GM23338 (cell line): ENCODE measurements at regions not wholly inside any gene's neighbourhood (a gene's known extent, or its start where the extent isn't known, plus 50 kb on each side); places are given as distances from the start of the nearest gene placed in this dataset.

ENCODE experiments used
- ATAC-seq: fragments of 200-7000 bp; cut with Tn5 transposase; 3 replicates; pipeline ENCODE4 v1.9.1; 2020
- DNase-seq: peaks from one replicate; pipeline ENCODE4 v3.0.0-alpha.2; 2015; ENCODE audit warnings: low spot score
- H2AFZ ChIP-seq: fragments of 200-600 bp; sonication (generic); 2 replicates; pipeline ENCODE4 v1.8.0; 2016; ENCODE audit warnings: antibody characterized with exemption, mild to moderate bottlenecking, moderate library complexity
- H3F3A ChIP-seq: fragments of 200-600 bp; sonication (generic); replicated peaks from 2 replicates; pipeline ENCODE4 v1.8.0; 2017; ENCODE audit warnings: antibody characterized with exemption, mixed run types, low read depth
- H3K27ac ChIP-seq: fragments of 200-600 bp; sonication (generic); 2 replicates; pipeline ENCODE4 v1.6.1; 2016; ENCODE audit warnings: low read depth
- H3K27me3 ChIP-seq: fragments of 200-600 bp; sonication (generic); 2 replicates; pipeline ENCODE4 v1.8.0; 2016; ENCODE audit warnings: mild to moderate bottlenecking, mixed run types, moderate library complexity; ENCODE audit not compliant: insufficient read depth
- H3K36me3 ChIP-seq: fragments of 200-600 bp; sonication (generic); 2 replicates; pipeline ENCODE4 v1.8.0; 2016; ENCODE audit warnings: mild to moderate bottlenecking; ENCODE audit not compliant: insufficient read depth
- H3K4me1 ChIP-seq: fragments of 200-600 bp; sonication (generic); 2 replicates; pipeline ENCODE4 v1.8.0; 2016; ENCODE audit warnings: mild to moderate bottlenecking, moderate library complexity; ENCODE audit not compliant: insufficient read depth
- H3K4me2 ChIP-seq: fragments of 200-600 bp; sonication (generic); 2 replicates; pipeline ENCODE4 v1.7.1; 2017; ENCODE audit warnings: mixed run types
- H3K4me3 ChIP-seq: fragments of 200-600 bp; sonication (generic); 2 replicates; pipeline ENCODE4 v1.6.1; 2016; ENCODE audit warnings: mixed run types
- H3K79me2 ChIP-seq: fragments of 200-600 bp; sonication (generic); replicated peaks from 2 replicates; pipeline ENCODE4 v1.8.0; 2017; ENCODE audit warnings: mild to moderate bottlenecking; ENCODE audit not compliant: insufficient read depth
- H3K9me2 ChIP-seq: fragments of 200-600 bp; sonication (generic); 2 replicates; pipeline ENCODE4 v1.8.0; 2017; ENCODE audit not compliant: insufficient read depth
- H4K20me1 ChIP-seq: fragments of 200-600 bp; sonication (generic); replicated peaks from 2 replicates; pipeline ENCODE4 v1.8.0; 2017; ENCODE audit warnings: mild to moderate bottlenecking; ENCODE audit not compliant: insufficient read depth
- H3K27ac Mint-ChIP-seq: 2 replicates; pipeline ENCODE4 v1.8.0; 2020; ENCODE audit warnings: inconsistent platforms, mild to moderate bottlenecking, moderate library complexity, mixed read lengths
- H3K27me3 Mint-ChIP-seq: 3 replicates; pipeline ENCODE4 v1.8.0; 2022; ENCODE audit warnings: low read depth, mild to moderate bottlenecking, moderate library complexity, mixed read lengths, inconsistent platforms; ENCODE audit not compliant: insufficient read depth, poor library complexity
- H3K36me3 Mint-ChIP-seq: 3 replicates; pipeline ENCODE4 v1.8.0; 2021; ENCODE audit warnings: low read depth, mild to moderate bottlenecking, inconsistent platforms, moderate library complexity, mixed read lengths
- H3K4me1 Mint-ChIP-seq: 3 replicates; pipeline ENCODE4 v1.8.0; 2020; ENCODE audit warnings: mild to moderate bottlenecking, inconsistent platforms, mixed read lengths
- H3K4me3 Mint-ChIP-seq: 3 replicates; pipeline ENCODE4 v1.8.0; 2021; ENCODE audit warnings: moderate library complexity, mild to moderate bottlenecking, inconsistent platforms, mixed read lengths
- H3K9me3 Mint-ChIP-seq: 3 replicates; pipeline ENCODE4 v1.8.0; 2020; ENCODE audit warnings: moderate library complexity, mild to moderate bottlenecking, inconsistent platforms, mixed read lengths
- EZH2 ChIP-seq: fragments of 200-600 bp; sonication (generic); IDR thresholded peaks from one replicate; pipeline ENCODE4 v1.8.0; 2017; ENCODE audit warnings: antibody characterized with exemption, mild to moderate bottlenecking, low read depth; ENCODE audit not compliant: unreplicated experiment
- STAT1 ChIP-seq: IDR thresholded peaks from one replicate; pipeline ENCODE4 v1.6.1; 2016; ENCODE audit warnings: antibody characterized with exemption; ENCODE audit not compliant: unreplicated experiment
- TF ChIP-seq, protein P1 (sequence below): fragments of 250-450 bp; sonication (Bioruptor Pico); IDR thresholded peaks from 2 replicates; pipeline ENCODE4 v1.5.0; 2020; ENCODE audit warnings: mild to moderate bottlenecking, moderate library complexity
- TF ChIP-seq, protein P2 (sequence below): IDR thresholded peaks from one replicate; pipeline ENCODE4 v1.6.1; 2018; ENCODE audit warnings: antibody characterized with exemption; ENCODE audit not compliant: unreplicated experiment

DNA sequence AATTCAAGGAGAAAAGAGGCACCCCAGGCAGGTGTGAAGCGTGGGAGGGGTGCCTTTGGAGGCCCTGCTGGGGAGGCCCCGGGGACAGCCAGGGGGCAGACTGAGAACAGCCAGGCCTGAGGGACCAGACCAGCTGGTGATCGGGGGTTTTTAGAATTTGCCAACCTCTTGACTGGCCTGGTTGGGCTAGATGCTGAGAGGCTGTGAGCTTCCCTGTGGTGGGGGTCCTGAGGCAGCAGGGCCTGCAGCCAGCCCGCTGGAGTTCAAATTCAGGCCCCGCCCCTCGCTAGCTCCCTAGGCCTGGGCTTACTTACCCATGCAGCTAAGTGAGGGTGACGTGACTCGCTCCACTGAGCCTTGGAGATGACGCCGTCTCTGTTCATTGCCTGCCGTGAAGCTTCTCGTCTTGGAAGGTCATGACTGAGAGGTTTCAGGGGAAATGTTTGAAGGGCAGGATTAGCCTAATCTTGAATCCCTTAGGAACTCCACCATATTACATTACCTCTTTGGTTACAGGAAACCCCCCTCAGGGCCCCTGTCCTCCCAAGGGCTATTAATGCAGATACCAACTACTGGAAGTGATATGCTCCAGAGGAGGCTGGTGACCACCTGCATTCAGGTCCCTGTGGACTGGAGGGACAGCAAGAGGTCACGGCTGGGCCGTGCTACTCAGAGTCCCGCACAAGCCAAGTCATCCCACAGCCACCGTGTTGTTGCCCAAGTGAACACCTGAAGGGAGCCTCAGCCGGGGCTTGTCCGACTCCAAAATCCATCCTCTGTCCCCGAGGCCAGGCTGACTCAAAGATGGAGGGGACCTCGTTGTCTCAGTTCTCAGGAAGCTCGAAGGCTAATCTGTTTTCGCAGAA lies 73.9 kb upstream of the DUSP22 start:
- H3K9me3 Mint-ChIP-seq: peaks cover 20% of the 10 kb centered on the region
- H3K4me1 Mint-ChIP-seq: peaks cover 23% of the 10 kb centered on the region
- H3K36me3 Mint-ChIP-seq: peaks cover 10% of the 10 kb centered on the region
- no peak for TF ChIP-seq STAT1
- TF ChIP-seq, protein P1, sequence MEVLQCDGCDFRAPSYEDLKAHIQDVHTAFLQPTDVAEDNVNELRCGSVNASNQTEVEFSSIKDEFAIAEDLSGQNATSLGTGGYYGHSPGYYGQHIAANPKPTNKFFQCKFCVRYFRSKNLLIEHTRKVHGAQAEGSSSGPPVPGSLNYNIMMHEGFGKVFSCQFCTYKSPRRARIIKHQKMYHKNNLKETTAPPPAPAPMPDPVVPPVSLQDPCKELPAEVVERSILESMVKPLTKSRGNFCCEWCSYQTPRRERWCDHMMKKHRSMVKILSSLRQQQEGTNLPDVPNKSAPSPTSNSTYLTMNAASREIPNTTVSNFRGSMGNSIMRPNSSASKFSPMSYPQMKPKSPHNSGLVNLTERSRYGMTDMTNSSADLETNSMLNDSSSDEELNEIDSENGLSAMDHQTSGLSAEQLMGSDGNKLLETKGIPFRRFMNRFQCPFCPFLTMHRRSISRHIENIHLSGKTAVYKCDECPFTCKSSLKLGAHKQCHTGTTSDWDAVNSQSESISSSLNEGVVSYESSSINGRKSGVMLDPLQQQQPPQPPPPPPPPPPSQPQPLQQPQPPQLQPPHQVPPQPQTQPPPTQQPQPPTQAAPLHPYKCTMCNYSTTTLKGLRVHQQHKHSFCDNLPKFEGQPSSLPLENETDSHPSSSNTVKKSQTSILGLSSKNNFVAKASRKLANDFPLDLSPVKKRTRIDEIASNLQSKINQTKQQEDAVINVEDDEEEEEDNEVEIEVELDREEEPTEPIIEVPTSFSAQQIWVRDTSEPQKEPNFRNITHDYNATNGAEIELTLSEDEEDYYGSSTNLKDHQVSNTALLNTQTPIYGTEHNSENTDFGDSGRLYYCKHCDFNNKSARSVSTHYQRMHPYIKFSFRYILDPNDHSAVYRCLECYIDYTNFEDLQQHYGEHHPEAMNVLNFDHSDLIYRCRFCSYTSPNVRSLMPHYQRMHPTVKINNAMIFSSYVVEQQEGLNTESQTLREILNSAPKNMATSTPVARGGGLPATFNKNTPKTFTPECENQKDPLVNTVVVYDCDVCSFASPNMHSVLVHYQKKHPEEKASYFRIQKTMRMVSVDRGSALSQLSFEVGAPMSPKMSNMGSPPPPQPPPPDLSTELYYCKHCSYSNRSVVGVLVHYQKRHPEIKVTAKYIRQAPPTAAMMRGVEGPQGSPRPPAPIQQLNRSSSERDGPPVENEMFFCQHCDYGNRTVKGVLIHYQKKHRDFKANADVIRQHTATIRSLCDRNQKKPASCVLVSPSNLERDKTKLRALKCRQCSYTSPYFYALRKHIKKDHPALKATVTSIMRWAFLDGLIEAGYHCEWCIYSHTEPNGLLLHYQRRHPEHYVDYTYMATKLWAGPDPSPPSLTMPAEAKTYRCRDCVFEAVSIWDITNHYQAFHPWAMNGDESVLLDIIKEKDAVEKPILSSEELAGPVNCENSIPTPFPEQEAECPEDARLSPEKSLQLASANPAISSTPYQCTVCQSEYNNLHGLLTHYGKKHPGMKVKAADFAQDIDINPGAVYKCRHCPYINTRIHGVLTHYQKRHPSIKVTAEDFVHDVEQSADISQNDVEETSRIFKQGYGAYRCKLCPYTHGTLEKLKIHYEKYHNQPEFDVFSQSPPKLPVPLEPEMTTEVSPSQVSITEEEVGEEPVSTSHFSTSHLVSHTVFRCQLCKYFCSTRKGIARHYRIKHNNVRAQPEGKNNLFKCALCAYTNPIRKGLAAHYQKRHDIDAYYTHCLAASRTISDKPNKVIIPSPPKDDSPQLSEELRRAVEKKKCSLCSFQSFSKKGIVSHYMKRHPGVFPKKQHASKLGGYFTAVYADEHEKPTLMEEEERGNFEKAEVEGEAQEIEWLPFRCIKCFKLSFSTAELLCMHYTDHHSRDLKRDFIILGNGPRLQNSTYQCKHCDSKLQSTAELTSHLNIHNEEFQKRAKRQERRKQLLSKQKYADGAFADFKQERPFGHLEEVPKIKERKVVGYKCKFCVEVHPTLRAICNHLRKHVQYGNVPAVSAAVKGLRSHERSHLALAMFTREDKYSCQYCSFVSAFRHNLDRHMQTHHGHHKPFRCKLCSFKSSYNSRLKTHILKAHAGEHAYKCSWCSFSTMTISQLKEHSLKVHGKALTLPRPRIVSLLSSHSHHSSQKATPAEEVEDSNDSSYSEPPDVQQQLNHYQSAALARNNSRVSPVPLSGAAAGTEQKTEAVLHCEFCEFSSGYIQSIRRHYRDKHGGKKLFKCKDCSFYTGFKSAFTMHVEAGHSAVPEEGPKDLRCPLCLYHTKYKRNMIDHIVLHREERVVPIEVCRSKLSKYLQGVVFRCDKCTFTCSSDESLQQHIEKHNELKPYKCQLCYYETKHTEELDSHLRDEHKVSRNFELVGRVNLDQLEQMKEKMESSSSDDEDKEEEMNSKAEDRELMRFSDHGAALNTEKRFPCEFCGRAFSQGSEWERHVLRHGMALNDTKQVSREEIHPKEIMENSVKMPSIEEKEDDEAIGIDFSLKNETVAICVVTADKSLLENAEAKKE: no peak
- TF ChIP-seq, protein P2, sequence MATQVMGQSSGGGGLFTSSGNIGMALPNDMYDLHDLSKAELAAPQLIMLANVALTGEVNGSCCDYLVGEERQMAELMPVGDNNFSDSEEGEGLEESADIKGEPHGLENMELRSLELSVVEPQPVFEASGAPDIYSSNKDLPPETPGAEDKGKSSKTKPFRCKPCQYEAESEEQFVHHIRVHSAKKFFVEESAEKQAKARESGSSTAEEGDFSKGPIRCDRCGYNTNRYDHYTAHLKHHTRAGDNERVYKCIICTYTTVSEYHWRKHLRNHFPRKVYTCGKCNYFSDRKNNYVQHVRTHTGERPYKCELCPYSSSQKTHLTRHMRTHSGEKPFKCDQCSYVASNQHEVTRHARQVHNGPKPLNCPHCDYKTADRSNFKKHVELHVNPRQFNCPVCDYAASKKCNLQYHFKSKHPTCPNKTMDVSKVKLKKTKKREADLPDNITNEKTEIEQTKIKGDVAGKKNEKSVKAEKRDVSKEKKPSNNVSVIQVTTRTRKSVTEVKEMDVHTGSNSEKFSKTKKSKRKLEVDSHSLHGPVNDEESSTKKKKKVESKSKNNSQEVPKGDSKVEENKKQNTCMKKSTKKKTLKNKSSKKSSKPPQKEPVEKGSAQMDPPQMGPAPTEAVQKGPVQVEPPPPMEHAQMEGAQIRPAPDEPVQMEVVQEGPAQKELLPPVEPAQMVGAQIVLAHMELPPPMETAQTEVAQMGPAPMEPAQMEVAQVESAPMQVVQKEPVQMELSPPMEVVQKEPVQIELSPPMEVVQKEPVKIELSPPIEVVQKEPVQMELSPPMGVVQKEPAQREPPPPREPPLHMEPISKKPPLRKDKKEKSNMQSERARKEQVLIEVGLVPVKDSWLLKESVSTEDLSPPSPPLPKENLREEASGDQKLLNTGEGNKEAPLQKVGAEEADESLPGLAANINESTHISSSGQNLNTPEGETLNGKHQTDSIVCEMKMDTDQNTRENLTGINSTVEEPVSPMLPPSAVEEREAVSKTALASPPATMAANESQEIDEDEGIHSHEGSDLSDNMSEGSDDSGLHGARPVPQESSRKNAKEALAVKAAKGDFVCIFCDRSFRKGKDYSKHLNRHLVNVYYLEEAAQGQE: no peak
- TF ChIP-seq EZH2: no peak
- H3K4me2 ChIP-seq: no peak overlapping the region
- peaks cover 16% of the 10 kb centered on the region for H3K4me1 ChIP-seq
- no peak overlapping the region for H3K27ac ChIP-seq
- no peak overlapping the region for H3K4me3 ChIP-seq
- H3K4me3 Mint-ChIP-seq: no peak overlapping the region
- no peak for ATAC-seq
- no peaks in the 10 kb centered on the region for H4K20me1 ChIP-seq
- H3K27ac Mint-ChIP-seq: no peak overlapping the region
- no peak for DNase-seq
- H3K36me3 ChIP-seq: no peaks in the 10 kb centered on the region
- H2AFZ ChIP-seq: no peak overlapping the region
- H3K27me3 ChIP-seq: no peaks in the 10 kb centered on the region
- H3K27me3 Mint-ChIP-seq: peaks cover 11% of the 10 kb centered on the region
- H3K79me2 ChIP-seq: no peaks in the 10 kb centered on the region
- peaks cover 5% of the 10 kb centered on the region; the same call in 1 of the 2 replicates for H3K9me2 ChIP-seq
- H3F3A ChIP-seq: no peaks in the 10 kb centered on the region
